Endodermal cell (in vitro differentiated cells): ENCODE measurements at regions not wholly inside any gene's neighbourhood (a gene's known extent, or its start where the extent isn't known, plus 50 kb on each side); places are given as distances from the start of the nearest gene placed in this dataset.

Experiments
- DNase-seq: peaks from one replicate; pipeline ENCODE4 v3.0.0-alpha.2; 2017
- H3K27ac ChIP-seq: 2 replicates; pipeline ENCODE4 v1.5.1; 2013; ENCODE audit warnings: mild to moderate bottlenecking, low read depth, low read length, moderate library complexity
- H3K27me3 ChIP-seq: 2 replicates; pipeline ENCODE4 v1.6.1; 2013; ENCODE audit warnings: mild to moderate bottlenecking, low read length, moderate library complexity; ENCODE audit not compliant: insufficient read depth, control insufficient read depth, poor library complexity, severe bottlenecking
- H3K36me3 ChIP-seq: 2 replicates; pipeline ENCODE4 v1.7.0; 2013; ENCODE audit warnings: mild to moderate bottlenecking, low read length, moderate library complexity; ENCODE audit not compliant: control insufficient read depth, insufficient read depth
- H3K4me1 ChIP-seq: one replicate; pipeline ENCODE4 v1.7.0; 2013; ENCODE audit warnings: low read length; ENCODE audit not compliant: control insufficient read depth, insufficient read depth
- H3K4me3 ChIP-seq: 2 replicates; pipeline ENCODE4 v1.5.1; 2013; ENCODE audit warnings: mild to moderate bottlenecking, low read length, moderate library complexity
- H3K9ac ChIP-seq: 2 replicates; pipeline ENCODE4 v1.6.1; 2013; ENCODE audit warnings: mild to moderate bottlenecking, low read length, moderate library complexity; ENCODE audit not compliant: poor library complexity, severe bottlenecking; ENCODE audit errors: extremely low read depth
- H3K9me3 ChIP-seq: 2 replicates; pipeline ENCODE4 v1.6.1; 2013; ENCODE audit warnings: mild to moderate bottlenecking, low read length, moderate library complexity; ENCODE audit not compliant: control insufficient read depth
- H3K27ac Mint-ChIP-seq: 2 replicates; pipeline ENCODE4 v1.8.0; 2020; ENCODE audit warnings: mixed read lengths
- H3K27me3 Mint-ChIP-seq: 2 replicates; pipeline ENCODE4 v1.8.0; 2021; ENCODE audit warnings: mild to moderate bottlenecking, mixed read lengths; ENCODE audit not compliant: insufficient read depth
- H3K36me3 Mint-ChIP-seq: 2 replicates; pipeline ENCODE4 v1.8.0; 2020; ENCODE audit warnings: low read depth, mixed read lengths
- H3K4me1 Mint-ChIP-seq: 2 replicates; pipeline ENCODE4 v1.8.0; 2020; ENCODE audit warnings: mixed read lengths
- H3K4me3 Mint-ChIP-seq: 2 replicates; pipeline ENCODE4 v1.8.0; 2020; ENCODE audit warnings: mild to moderate bottlenecking, moderate library complexity, mixed read lengths
- H3K9me3 Mint-ChIP-seq: 2 replicates; pipeline ENCODE4 v1.8.0; 2020; ENCODE audit warnings: mild to moderate bottlenecking, mixed read lengths
- CTCF ChIP-seq: fragments of 200-600 bp; sonication (generic); conservative IDR thresholded peaks from 2 replicates; pipeline ENCODE4 v1.5.0; 2021; ENCODE audit warnings: antibody characterized with exemption, mild to moderate bottlenecking
- WGBS, 2 experiments: methylation state at CpG; one replicate each; pipeline versions ENCODE4 v1.1.5 to v1.1.7; 2013; ENCODE audit warnings: missing lambda C conversion rate in 2 of 2, mixed read lengths in 1 of 2; ENCODE audit not compliant: insufficient coverage in 1 of 2, insufficient read length in 1 of 2; 5-methylcytosine and 5-hydroxymethylcytosine counted together

GRCh38 chr11:33500332-33500731 lies 200.3 kb downstream of the C11orf91 start:
- no peak for DNase-seq
- Mint-ChIP-seq H3K27ac (no peak overlapping the region), H3K27me3 (peaks cover 12% of the 10 kb centered on the region), H3K9me3 (no peaks in the 10 kb centered on the region), H3K4me1 (no peaks in the 10 kb centered on the region), H3K36me3 (no peaks in the 10 kb centered on the region), H3K4me3 (no peak overlapping the region)
- Histone ChIP-seq H3K27ac (no peak overlapping the region), H3K4me1 (no peaks in the 10 kb centered on the region), H3K27me3 (no peaks in the 10 kb centered on the region), H3K9ac (no peak overlapping the region), H3K36me3 (no peaks in the 10 kb centered on the region), H3K9me3 (no peaks in the 10 kb centered on the region), H3K4me3 (no peak overlapping the region)
- no peak for TF ChIP-seq CTCF
- WGBS, 2 experiments, result 80% methylated on average over 1 of the region's 1 CpG; no CpG with 5 or more reads in 1 of the 2 experiments

GRCh38 chr11:33492596-33492995 lies 208.0 kb downstream of the C11orf91 start:
- 79 to 84% methylated on average over 4 to 6 of the region's 6 CpGs for WGBS, 2 experiments
- no peaks in the 10 kb centered on the region for H3K4me1 ChIP-seq
- no peak overlapping the region for H3K4me3 Mint-ChIP-seq
- H3K4me1 Mint-ChIP-seq, result no peaks in the 10 kb centered on the region
- no peak overlapping the region for H3K9ac ChIP-seq
- no peaks in the 10 kb centered on the region for H3K36me3 Mint-ChIP-seq
- no peaks in the 10 kb centered on the region for H3K9me3 Mint-ChIP-seq
- DNase-seq, result no peak
- no peak overlapping the region for H3K27ac ChIP-seq
- H3K9me3 ChIP-seq, result no peaks in the 10 kb centered on the region
- H3K27ac Mint-ChIP-seq, result no peak overlapping the region
- H3K27me3 ChIP-seq, result no peaks in the 10 kb centered on the region
- no peaks in the 10 kb centered on the region for H3K36me3 ChIP-seq
- TF ChIP-seq CTCF, result no peak
- peaks cover 71% of the 10 kb centered on the region for H3K27me3 Mint-ChIP-seq
- no peak overlapping the region for H3K4me3 ChIP-seq

GRCh38 chr11:33490842-33491370 lies 209.7 kb downstream of the C11orf91 start:
- WGBS, 2 experiments, result 88 to 96% methylated on average over 3 of the region's 3 CpGs
- Mint-ChIP-seq H3K4me3 (no peak overlapping the region), H3K9me3 (no peaks in the 10 kb centered on the region), H3K36me3 (no peaks in the 10 kb centered on the region), H3K4me1 (no peaks in the 10 kb centered on the region), H3K27ac (no peak overlapping the region), H3K27me3 (peaks cover 79% of the 10 kb centered on the region)
- no peak for DNase-seq
- no peak overlapping the region for H3K27ac ChIP-seq
- H3K9ac ChIP-seq, result no peak overlapping the region
- H3K36me3 ChIP-seq, result no peaks in the 10 kb centered on the region
- no peaks in the 10 kb centered on the region for H3K9me3 ChIP-seq
- no peaks in the 10 kb centered on the region for H3K27me3 ChIP-seq
- H3K4me1 ChIP-seq, result no peaks in the 10 kb centered on the region
- H3K4me3 ChIP-seq, result no peak overlapping the region
- no peak for TF ChIP-seq CTCF
